Neural cell (in vitro differentiated cells): ENCODE measurements at regions not wholly inside any gene's neighbourhood (a gene's known extent, or its start where the extent isn't known, plus 50 kb on each side); places are given as distances from the start of the nearest gene placed in this dataset.

Experiments used
- CTCF ChIP-seq: fragments of 450-650 bp; IDR thresholded peaks from 2 replicates; pipeline ENCODE4 v1.5.1; 2014; ENCODE audit warnings: antibody characterized with exemption, mild to moderate bottlenecking, moderate library complexity; ENCODE audit not compliant: poor library complexity, severe bottlenecking
- EP300 ChIP-seq: fragments of 450-650 bp; conservative IDR thresholded peaks from 2 replicates; pipeline ENCODE4 v1.6.1; 2014; ENCODE audit warnings: antibody characterized with exemption, mild to moderate bottlenecking, moderate library complexity; ENCODE audit not compliant: poor library complexity, severe bottlenecking
- EZH2 ChIP-seq: fragments of 200-600, 300-800 bp; shearing (Covaris generic), sonication (generic); IDR thresholded peaks from 2 replicates; pipeline ENCODE4 v1.6.1; 2014; ENCODE audit warnings: antibody characterized with exemption, low read length, borderline replicate concordance, mild to moderate bottlenecking; ENCODE audit not compliant: insufficient read depth, poor library complexity, severe bottlenecking
- MXI1 ChIP-seq: fragments of 450-650 bp; conservative IDR thresholded peaks from 2 replicates; pipeline ENCODE4 v1.6.1; 2014; ENCODE audit warnings: antibody characterized with exemption, mild to moderate bottlenecking; ENCODE audit not compliant: poor library complexity, severe bottlenecking
- POLR2AphosphoS5 ChIP-seq: IDR thresholded peaks from 2 replicates; pipeline ENCODE4 v1.6.1; 2012
- REST ChIP-seq: IDR thresholded peaks from 2 replicates; pipeline ENCODE4 v1.6.1; 2012; ENCODE audit warnings: borderline replicate concordance
- TAF1 ChIP-seq: IDR thresholded peaks from 2 replicates; pipeline ENCODE4 v1.6.1; 2012; ENCODE audit warnings: low read depth

GRCh38 chr13:34628209-34628682, 313.8 kb upstream of the NBEA start:
- TF ChIP-seq CTCF (no peak), REST (no peak), TAF1 (no peak), POLR2AphosphoS5 (no peak), EP300 (no peak), EZH2 (no peak), MXI1 (no peak)
